NT2/D1 (cell line): ENCODE measurements at regions not wholly inside any gene's neighbourhood (a gene's known extent, or its start where the extent isn't known, plus 50 kb on each side); places are given as distances from the start of the nearest gene placed in this dataset.

Experiments used
- SUZ12 ChIP-seq: IDR thresholded peaks from 2 replicates; pipeline ENCODE4 v1.6.1; 2011; ENCODE audit not compliant: insufficient read length, insufficient read depth; ENCODE audit errors: extremely low read depth
- YY1 ChIP-seq: IDR thresholded peaks from 2 replicates; pipeline ENCODE4 v1.6.1; 2011; ENCODE audit not compliant: insufficient read length, insufficient read depth
- ZNF274 ChIP-seq: IDR thresholded peaks from 2 replicates; pipeline ENCODE4 v1.6.1; 2011; ENCODE audit warnings: mild to moderate bottlenecking, low read depth, low read length

DNA sequence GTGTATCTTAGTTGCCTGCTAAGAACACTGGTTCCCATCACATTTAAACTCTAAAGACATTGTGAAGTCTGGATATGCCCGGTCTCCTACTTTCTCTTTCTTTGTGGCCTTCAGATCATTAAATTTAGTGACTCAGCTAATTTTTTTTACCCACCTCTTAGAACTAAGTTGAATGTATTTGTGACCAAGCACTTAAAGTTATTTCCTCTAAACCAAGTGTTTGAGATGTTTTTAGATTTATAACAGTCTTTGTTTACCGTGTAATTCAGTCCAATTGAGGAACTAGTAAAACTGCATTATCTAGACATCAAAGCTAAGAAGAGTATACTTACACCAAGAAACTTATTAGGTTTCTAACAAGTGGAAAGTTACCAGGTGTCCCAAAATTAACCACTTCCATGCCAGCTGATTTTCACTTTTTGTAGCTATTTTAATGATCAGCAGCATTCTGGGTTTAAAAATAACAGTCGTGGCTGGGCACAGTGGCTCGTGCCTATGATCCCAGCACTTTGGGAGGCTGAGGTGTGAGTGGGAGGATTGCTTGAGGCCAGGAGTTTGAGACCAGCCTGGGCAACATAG, 53.1 kb downstream of the ARHGAP35 start:
- TF ChIP-seq YY1: no peak
- no peak for TF ChIP-seq ZNF274
- no peak for TF ChIP-seq SUZ12
